GM04503 (cell line): ENCODE measurements at regions not wholly inside any gene's neighbourhood (a gene's known extent, or its start where the extent isn't known, plus 50 kb on each side); places are given as distances from the start of the nearest gene placed in this dataset.
"Not testable (repeated sequence)": the region's sequence is repeated elsewhere in the genome, so short reads cannot be mapped to it uniquely, and the experiment has no call there.

ENCODE experiments used
- DNase-seq: peaks from one replicate; pipeline ENCODE4 v3.0.0-alpha.2; 2012; ENCODE audit warnings: low read depth

DNA sequence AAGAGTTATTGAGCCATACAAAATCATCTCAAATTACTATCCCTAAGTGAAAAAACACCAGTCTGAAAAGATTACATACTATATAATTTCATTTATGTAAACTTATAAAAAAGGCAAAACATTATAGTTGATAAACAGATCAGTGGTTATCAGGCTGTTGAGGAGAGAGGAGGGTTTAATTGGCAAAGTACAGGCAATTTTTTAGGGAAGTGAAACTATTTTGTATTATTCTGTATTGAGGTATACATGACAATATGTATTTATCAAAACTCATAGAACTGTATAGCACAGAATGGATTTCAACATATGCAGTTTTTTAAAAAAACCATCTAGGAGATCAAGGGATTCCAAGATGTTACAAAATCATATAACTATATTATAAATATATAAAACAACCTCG lies 403.7 kb downstream of the LTN1 start:
- DNase-seq = no peak

- DNase-seq = peak; percentile 57
These were observed 404.9 kb downstream of the LTN1 start for GRCh38 chr21:28587748-28588147.

DNA sequence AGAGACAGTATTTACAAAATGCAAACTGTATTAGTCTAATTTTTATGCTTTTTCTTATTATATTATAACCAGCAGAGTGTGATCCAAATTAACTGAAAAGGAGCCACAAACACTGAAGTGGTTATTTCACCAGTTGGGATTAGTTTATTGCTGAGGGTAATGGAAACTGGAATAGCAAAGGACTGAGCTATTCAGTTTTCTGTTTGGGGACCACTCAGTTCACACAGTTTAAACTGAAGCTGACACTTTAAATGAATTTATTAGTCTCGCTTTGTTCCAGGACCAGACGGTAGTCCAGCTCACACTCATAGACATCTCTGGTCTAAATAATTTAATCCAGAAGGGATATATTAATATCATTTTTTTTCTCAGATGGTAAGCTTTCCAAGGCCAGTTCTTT lies 410.7 kb downstream of the LTN1 start:
- no peak for DNase-seq

- DNase-seq = peak; percentile 31
These were observed 411.4 kb downstream of the LTN1 start for GRCh38 chr21:28581311-28581731.

DNA sequence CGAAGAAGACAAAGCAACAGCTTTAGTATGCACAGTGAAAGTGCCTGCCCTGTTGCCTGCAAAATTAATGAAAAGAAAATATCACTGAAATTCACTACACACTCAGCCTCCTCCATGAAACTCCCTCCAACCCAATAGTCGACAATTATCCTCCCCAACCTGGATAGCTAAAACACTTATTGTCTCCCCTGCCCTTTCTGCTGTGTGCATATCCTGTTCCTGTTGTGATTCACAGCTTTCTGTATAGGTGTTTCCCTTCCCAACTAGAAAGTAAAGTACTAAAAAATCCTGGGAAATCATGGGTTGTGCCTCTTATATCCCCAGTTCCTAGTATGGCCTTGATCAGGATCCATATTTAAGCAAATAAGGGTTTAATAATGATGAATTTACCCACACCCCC lies 412.1 kb downstream of the LTN1 start:
- DNase-seq = no peak

DNA sequence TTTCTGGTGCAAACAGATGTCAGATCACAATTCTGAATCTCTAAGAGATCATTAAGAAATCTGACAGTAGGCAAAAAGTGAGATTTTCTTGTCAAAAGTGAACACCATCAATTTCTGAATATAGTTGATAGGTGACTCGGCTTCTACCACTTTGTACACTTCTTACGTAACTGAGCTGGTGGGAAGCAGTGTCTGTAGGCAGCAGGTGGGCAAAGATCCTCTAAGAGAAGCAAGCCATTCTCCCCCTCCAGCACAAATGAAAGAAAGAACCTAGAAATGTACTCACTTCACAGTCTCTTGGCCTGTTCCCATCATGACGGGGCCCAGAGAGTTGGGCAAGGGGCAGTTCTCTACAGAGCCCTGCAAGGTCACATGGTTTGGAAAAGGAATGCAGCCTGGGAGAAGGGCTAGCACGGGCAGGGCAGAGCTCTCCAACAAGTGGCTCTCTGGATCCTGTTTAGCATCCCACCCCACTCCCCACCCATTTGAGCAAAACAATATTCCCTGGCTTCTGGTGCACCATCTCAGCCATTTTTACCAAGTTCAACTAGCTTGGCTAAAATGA lies 412.6 kb downstream of the LTN1 start:
- no peak for DNase-seq

DNA sequence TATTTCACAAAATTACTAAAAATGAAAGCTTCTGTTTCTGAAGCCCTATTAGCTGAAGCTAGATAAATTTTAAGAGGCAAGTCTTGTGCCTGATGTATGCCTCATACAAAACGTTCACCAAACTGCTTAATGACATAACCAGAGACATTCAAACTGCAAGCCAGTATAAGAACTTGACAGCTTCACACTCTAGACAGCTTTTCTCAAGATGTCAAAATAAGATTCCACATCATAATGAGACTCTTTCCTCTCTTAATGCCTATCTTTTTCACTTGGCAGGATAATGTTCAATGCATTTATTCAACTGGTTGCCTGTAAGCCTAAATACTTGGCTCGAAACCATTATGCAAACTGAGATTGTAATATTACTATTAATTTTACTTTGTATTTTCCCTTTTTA lies 424.0 kb downstream of the LTN1 start:
- DNase-seq = no peak

DNA sequence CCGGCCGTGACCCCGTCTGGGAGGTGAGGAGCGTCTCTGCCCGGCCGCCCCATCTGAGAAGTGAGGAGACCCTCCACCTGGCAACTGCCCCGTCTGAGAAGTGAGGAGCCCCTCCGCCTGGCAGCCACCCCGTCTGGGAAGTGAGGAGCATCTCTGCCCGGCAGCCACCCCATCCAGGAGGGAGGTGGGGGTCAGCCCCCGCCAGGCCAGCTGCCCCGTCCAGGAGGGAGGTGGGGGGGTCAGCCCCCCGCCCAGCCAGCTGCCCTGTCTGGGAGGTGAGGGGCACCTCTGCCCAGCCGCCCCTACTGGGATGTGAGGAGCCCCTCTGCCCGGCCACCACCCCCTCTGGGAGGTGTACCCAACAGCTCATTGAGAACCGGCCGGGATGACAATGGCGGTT lies 428.7 kb downstream of the LTN1 start:
- DNase-seq = not testable (repeated sequence)

DNA sequence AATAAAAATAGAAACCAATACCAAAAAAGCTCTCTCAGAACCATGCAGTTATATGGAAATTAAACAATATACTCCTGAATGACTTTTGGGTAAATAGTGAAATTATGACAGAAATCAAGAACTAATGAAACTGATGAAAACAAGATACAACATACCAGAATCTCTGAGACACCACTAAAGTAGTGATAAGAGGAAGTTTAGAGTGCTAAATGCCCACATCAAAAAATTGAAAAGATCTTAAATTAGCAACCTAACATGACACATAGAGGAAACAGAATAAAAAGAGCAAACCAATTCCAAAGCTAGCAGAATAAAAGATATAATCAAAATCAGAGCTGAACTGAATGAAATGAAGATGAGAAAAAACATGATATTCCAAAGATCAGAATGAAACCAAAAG lies 430.9 kb downstream of the LTN1 start:
- no peak for DNase-seq

DNA sequence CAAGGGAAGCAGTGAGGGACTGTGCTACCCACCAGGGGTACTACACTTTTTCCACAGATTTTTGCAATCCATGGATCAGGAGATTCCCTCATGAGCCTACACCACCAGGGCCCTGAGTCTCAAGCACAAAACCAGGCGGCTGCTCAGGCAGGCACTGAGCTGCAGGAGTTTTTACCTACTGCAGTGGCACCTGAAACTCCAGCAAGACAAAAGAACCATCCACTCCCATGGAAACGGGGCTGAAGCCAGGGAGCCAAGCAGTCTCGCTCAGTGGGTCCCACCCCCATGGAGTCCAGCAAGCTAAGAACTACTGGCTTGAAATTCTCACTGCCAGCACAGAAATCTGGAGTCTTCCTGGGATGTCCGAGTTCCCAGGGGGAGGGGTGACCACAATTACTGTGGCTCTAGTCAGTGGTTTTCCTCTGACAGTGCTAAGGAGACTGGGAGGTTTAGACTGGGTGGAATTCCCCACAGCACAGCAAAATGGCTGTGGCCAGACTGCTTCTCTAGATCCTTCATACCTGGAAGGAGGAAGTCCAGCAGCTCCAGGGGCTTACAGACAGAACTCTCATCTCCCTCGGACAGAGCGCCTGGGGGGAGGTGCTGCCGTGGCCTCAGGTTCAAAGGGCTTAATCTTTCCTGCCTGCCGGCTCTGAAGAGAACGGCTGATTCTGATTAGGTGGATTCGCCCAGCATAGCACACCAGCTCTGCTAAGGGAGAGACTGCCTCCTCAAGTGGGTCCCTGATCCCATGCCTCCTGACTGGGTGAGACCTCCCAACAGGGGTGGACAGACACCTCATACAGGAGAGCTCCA lies 437.8 kb downstream of the LTN1 start:
- DNase-seq = no peak

GRCh38 chr21:28550057-28550825 lies 442.4 kb downstream of the LTN1 start:
- DNase-seq = no peak

- DNase-seq = no peak
These were observed 444.4 kb downstream of the LTN1 start for GRCh38 chr21:28548291-28548690.

- DNase-seq = no peak
These were observed 444.9 kb downstream of the LTN1 start for GRCh38 chr21:28547766-28548165.

- no peak for DNase-seq
These were observed 448.7 kb downstream of the LTN1 start for GRCh38 chr21:28543975-28544374.

DNA sequence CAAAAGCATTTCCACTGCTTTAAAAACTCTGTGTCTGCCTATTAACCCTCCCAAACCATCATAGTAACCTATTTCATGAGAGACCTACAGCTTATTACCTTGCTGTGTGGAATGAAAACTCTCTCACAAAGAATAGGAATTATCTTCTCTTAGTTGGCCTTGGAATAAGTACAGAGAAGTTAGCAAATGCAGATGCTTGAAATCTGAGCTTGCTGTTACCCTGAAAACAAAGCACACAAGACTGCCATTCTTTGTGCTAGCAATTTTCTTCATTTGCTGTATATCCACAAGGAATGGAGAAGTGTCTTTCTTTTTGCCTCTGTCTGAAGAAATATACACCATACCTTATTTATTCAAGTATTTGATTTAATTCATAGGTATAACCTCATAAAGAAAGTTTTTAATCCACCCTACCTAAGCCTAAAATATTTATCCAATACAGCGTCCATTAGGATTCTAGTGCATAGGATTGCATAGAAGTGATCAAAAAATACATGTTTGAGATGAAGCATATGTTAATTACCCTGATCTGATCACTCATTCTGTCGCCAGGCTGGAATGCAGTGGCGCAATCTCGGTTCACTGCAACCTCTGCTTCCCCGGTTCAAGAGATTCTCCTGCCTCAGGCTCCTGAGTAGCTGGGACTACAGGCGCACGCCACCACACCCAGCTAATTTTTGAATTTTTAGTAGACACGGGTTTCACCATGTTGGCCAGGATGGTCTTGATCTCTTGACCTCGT lies 451.1 kb downstream of the LTN1 start:
- no peak for DNase-seq

DNA sequence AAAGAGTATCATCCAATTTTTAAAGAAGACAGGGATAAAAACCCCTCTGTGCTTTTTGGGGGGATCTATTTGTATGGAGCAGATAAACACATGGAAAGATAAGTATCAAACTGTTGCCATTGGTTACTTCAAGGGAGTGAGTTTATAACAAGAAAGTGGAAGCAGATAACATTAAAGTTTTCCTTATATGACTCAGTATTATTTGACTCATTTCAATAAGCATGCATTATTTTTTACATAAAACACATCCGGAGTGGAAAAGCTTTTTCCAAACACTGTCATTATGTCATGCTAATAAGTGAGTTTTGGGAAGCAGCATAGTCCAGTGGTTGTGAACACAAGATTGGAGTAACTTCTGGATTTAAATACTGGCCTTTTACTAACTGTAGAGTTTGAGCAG lies 452.2 kb downstream of the LTN1 start:
- no peak for DNase-seq

DNA sequence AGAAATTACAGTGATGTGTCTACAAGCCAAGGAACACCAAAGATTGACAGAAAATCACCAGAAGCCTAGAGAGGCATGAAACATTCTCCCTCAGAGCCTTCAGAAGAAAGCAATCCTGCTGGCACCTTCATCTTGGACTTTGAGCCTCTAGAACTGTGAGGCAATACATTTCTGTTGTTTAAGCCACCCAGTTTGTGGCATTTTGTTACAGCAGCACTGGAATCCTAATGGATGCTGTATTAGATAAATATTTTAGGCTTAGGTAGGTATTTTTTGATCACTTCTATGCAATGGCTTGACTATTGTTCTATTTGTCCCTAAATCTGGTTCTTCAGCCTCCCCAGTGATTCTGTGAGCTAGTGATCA lies 453.1 kb downstream of the LTN1 start:
- DNase-seq = no peak

DNA sequence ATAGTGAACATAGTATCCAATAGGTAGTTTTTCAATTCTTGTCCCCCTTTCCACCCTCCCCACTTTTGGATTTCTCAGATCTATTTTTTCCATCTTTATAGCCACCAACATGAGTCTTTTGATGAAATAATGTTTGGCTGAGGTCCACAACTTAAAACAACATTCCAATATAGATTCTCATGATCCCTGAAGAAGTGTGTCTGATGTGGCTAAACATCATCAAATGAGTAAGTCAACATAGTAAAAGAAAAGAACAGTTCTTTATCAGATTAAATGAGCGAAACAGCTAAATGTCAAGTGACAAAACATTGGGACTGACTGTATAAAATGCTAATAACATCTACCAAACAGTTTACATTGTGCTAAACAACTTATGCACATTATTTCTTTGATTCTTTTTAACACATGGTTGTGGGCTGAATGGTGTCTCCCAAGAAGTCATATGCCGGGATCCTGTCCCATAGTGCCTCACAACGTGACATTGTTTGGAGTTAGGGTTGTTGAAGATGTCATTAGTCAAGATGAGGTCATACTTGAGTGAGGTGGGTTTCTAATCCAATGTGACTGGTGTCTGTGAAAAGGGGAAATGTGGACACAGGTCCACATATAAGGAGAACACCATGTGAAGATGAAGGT lies 453.6 kb downstream of the LTN1 start:
- DNase-seq = no peak

DNA sequence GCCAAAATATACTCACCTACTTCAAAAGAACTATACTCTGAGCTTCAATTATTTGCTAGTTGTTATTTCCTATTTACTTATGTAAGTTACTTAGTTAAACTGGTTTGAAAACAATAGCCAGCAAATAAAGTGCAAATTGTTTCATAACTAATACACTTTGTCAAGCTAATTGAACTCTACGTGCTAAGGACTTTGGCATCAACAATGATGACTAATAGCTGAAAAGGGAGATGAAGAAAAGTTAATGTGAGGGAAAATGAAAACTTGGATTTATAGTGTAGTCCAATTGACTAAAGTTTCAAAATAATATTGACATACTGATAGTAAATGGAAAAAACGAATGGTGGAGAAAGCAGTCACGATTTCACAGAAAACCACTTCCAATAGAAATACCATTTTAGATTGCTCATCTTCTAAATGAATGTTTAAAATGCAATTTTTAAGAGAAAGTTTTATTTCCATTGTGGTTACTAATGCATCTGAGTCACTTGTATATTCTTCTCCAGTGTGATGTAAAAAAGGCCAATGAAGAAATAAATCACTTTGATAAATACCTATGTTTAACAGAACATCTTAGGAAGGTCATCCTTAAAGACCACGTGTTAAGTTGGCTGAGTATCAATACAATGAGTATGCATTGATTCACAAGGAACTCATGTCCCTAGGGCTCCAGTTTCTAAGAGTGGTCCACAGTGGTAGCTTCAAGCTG lies 455.2 kb downstream of the LTN1 start:
- peak; percentile 96 for DNase-seq

GRCh38 chr21:28532446-28532845 lies 460.2 kb downstream of the LTN1 start:
- no peak for DNase-seq

DNA sequence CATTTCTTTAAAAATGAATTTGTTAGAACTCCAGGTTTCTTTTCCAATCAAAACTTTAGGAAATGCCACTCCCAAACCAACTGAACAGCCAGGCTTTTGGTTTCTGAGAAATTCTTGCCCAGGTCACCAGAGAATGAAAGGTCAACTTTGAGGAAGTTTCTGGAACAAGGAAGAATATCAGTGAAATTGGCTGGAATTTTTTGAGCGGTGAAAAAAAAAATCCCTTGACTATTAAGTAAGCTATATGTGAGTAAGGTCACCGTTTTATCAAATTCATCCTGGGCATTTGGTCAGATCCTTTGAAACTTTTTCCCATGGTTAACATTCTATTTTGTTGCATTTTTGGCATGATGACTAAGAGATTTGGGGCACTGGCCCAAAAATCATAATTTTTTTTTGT lies 469.3 kb downstream of the LTN1 start:
- DNase-seq = no peak
